OCI-LY3 (cell line): ENCODE measurements at regions not wholly inside any gene's neighbourhood (a gene's known extent, or its start where the extent isn't known, plus 50 kb on each side); places are given as distances from the start of the nearest gene placed in this dataset.

ENCODE experiments used
- CTCF ChIP-seq: fragments of 200-600, 300-600 bp; sonication (generic); IDR thresholded peaks from 2 replicates; pipeline ENCODE4 v1.5.1; 2014; ENCODE audit warnings: antibody characterized with exemption, low read length, low read depth
- EZH2phosphoT487 ChIP-seq: fragments of 200-600 bp; shearing (Covaris generic); IDR thresholded peaks from 2 replicates; pipeline ENCODE4 v1.6.1; 2018; ENCODE audit warnings: antibody characterized with exemption, mixed run types, low read depth

DNA sequence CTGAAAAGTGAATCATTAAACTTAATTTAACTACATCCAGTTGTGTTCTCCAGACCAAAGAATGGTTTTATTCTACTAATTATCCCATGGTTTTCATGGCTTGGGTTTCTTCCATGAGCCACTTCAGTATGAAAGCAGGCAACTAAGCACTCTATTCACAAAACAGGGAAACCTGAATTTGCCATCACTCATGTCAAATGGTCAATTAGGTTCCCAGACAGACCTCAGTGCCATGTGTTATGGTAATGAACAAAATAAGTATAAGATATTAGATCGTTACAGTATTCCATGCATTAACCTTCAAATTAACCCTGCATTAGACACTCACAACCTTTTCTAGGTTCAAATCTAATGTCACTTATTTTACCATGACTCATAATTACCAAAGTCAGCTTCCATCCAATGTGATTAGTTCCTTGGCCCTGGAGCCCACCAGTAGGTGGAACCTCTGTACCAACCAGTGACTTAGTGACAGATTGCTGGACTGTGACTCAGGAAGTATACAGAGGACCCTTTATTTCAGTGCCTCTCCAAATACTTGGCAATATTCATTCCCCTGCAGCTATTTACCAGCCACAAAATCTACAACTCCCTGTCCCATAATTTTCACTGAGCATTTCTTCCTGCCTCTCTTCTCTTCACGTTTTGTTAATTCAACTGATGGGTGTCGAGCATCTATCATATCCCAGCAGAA, 1270.2 kb upstream of the SORCS1 start:
- TF ChIP-seq CTCF = peak; percentile 30
- no peak for TF ChIP-seq EZH2phosphoT487
